ENCODE measurements at regions not wholly inside any gene's neighbourhood (a gene's known extent, or its start where the extent isn't known, plus 50 kb on each side); places are given as distances from the start of the nearest gene placed in this dataset.
"Not testable (repeated sequence)": the region's sequence is repeated elsewhere in the genome, so short reads cannot be mapped to it uniquely, and the experiment has no call there.

GRCh38 chr18:76051396-76052226, 443.4 kb downstream of the ZNF516 start:
- DNase-seq (ENCODE audit: low read depth in 2 of 3, low spot score in 2 of 3): no peak

- no peak for DNase-seq (ENCODE audit: low read depth in 2 of 3, low spot score in 2 of 3)
Observed at GRCh38 chr18:76046221-76046620, 448.8 kb downstream of the ZNF516 start.

- DNase-seq (ENCODE audit: low read depth in 2 of 3, low spot score in 2 of 3): no peak
Observed at GRCh38 chr18:76042511-76042910, 452.5 kb downstream of the ZNF516 start.

- no peak for DNase-seq (ENCODE audit: low read depth in 2 of 3, low spot score in 2 of 3)
Observed at GRCh38 chr18:76018210-76018609, 476.8 kb downstream of the ZNF516 start.

GRCh38 chr18:76013057-76013456, 482.0 kb downstream of the ZNF516 start:
- DNase-seq (ENCODE audit: low read depth in 2 of 3, low spot score in 2 of 3): no peak

GRCh38 chr18:76005632-76006208, 489.3 kb downstream of the ZNF516 start:
- DNase-seq (ENCODE audit: low read depth in 2 of 3, low spot score in 2 of 3): no peak

GRCh38 chr18:75987913-75988312, 507.1 kb downstream of the ZNF516 start:
- DNase-seq (ENCODE audit: low read depth in 2 of 3, low spot score in 2 of 3): not testable (repeated sequence)

DNA sequence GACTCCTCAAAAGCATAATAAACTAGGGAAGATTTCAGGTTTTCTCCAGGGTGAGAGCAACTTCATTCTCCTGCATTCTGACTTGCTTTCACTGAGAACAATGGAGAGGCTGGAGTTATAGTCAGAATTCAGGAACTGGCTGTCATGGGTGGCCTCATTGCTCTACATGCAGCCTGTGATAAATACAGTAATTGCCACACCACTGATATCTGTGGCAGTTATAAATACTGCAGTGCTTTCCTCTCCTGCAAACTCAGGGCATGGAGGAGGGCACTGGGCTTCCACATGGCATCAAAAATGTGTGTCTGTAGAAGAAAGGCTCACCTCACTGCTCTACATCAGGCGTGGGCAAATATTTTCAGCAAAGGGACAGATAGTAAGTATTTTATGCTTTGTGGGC, 510.2 kb downstream of the ZNF516 start:
- DNase-seq (ENCODE audit: low read depth in 2 of 3, low spot score in 2 of 3): no peak

DNA sequence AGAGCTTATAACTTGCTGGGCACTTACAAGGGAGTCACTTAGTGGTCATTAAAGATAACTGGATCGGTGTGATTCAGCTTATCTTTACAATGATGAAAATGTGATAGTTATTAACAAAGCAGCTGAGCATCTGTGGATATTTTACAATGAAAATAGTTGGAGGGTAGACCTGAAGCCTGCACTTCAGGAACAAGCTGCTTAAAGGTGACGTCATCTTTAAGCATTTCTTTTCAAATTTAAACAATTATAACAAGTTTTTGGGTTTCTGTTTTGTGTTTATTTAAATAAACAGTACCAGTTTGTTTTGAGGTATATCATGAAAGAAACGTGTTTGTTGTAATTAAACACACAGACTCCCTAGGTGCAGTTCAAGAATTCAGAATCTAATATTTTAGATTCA, 513.9 kb downstream of the ZNF516 start:
- no peak for DNase-seq (ENCODE audit: low read depth in 2 of 3, low spot score in 2 of 3)

DNA sequence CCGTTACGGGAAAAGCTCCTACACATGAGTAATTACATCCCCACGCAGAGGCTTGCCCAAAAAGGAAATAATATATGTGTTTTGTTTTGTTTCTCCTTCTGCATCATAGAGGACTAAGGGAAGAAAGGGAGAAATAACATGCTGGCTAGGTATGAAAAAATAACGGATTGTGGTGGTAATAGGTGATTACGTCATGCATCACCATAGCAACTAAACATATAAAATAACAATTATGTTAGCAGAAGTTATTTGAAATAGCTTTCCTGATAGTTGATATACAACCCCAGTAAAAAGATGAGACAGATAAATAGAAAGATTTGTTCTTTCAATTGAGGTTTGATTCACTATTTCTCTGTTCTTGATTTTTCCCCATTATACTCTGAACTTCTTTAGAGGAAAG, 518.0 kb downstream of the ZNF516 start:
- no peak for DNase-seq (ENCODE audit: low read depth in 2 of 3, low spot score in 2 of 3)

DNA sequence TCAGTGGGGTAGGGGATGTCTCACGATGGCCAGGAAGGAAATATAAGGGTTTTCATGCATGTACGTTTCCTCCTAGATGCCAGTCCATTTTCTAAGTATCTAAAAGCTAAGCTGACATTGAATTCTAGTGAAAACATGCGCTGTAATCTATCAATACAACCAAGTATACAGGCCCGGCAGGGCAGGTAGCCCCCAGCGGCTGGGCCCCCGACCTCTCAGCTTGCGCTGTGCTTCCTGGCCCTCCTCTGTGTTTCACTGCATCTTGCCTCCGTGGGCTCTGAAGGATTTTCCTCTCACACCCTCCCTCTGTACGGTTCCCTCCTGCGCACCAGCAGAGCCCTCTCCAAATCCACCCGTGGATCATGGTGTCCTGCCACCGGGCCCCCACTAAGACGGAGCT, 524.8 kb downstream of the ZNF516 start:
- DNase-seq (ENCODE audit: low read depth in 2 of 3, low spot score in 2 of 3): no peak

DNA sequence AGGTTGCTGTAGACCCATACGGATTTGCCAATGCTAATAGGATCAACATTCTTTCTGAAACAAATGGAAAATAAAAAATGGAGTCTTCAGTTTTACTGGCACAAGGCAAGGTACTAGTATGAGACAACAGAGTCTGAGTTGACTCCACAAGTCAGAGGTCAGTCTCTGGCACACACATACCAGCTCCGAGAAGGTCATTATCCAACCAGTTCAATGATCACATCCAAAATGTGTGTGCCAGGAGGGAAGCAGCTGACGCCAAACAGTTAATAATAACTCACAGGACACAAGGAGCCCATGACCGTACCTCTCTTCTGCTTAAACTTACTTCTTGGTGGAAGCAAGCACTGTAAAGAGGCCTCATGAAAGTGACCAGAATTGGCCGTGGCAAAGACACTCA, 528.6 kb downstream of the ZNF516 start:
- no peak for DNase-seq (ENCODE audit: low read depth in 2 of 3, low spot score in 2 of 3)

GRCh38 chr18:75962036-75962572, 532.9 kb downstream of the ZNF516 start:
- DNase-seq (ENCODE audit: low read depth in 2 of 3, low spot score in 2 of 3): no peak

DNA sequence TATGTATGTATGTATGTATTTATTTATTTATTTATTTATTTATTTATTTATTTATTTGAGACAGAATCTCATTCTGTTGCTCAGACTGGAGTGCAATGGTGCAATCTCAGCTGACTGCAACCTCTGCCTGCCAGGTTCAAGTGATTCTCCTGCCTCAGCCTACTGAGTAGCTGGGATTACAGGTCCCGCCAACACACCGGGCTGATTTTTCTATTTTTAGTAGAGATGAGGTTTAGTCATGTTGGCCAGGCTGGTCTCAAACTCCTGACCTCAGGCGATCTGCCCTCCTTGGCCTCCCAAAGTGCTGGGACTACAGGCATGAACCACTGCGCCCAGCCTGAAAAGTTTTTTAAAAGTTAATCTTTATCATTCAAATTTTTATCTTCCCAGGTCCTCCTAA, 532.9 kb upstream of the SMIM21 start:
- DNase-seq (ENCODE audit: low read depth in 2 of 3, low spot score in 2 of 3): not testable (repeated sequence)

GRCh38 chr18:75959150-75959549, 531.6 kb upstream of the SMIM21 start:
- DNase-seq (ENCODE audit: low read depth in 2 of 3, low spot score in 2 of 3): no peak

GRCh38 chr18:75958683-75959082, 531.2 kb upstream of the SMIM21 start:
- no peak for DNase-seq (ENCODE audit: low read depth in 2 of 3, low spot score in 2 of 3)

- DNase-seq (ENCODE audit: low read depth in 2 of 3, low spot score in 2 of 3): no peak
Observed at GRCh38 chr18:75945265-75945933, 517.9 kb upstream of the SMIM21 start.

DNA sequence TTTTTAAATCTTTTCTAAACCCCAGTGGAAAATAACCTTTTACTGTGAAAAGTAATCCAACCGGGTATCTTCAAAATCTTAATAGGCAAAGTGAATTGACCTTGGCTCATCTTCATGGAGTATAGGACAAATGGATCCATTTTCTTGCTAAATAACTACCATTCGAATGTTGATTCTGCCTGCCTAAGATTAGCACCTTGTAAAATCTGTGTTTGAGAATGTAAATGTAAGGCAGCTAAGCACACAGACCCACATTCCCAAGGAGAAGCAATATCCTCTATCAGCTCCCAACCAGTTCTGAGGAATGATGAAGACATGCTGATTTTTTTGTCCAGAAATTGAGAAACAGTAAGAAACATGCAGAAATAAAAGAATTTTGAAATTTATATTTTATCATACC, 509.8 kb upstream of the SMIM21 start:
- DNase-seq (ENCODE audit: low read depth in 2 of 3, low spot score in 2 of 3): no peak

DNA sequence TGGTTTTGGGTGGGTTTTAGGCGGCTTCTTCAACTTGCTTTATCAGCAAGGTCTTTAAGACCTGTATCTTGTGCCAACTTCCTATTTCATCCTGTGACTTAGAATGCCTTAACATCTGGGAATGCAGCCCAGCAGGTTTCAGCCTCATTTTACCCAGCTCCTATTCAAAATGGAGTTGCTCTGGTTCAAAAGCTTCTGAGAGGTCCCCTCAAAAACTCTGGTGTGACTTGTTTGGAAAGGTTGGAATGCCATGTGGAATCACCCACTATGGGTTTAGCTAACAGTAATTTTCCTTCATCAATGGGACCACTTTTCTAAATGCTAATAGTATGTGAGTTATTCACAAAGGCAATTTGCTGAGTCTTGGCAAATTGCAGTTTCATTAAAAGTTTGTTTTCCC, 509.4 kb upstream of the SMIM21 start:
- no peak for DNase-seq (ENCODE audit: low read depth in 2 of 3, low spot score in 2 of 3)

DNA sequence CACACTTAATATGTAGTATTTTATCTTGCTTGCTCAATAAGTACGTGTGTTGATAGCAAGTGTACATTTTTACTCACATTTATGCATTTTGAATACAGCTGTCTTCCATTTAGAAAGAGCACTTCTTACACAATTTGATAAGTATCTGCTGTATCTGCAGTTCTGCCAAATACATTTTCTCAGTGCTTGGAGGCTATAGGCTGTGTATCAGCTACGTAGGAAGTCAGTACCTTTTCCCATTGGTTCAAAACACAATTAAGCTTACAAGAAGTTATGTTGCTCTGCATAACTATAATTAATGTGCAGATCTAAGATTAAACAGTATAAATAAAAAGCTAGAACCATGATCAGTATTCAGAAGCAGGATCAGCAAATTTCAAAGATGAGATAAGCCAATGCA, 503.6 kb upstream of the SMIM21 start:
- DNase-seq (ENCODE audit: low read depth in 2 of 3, low spot score in 2 of 3): no peak

- DNase-seq (ENCODE audit: low read depth in 2 of 3, low spot score in 2 of 3): no peak
Observed at GRCh38 chr18:75928706-75929105, 501.2 kb upstream of the SMIM21 start.

- no peak for DNase-seq (ENCODE audit: low read depth in 2 of 3, low spot score in 2 of 3)
Observed at GRCh38 chr18:75927791-75928190, 500.3 kb upstream of the SMIM21 start.
